Esophagus squamous epithelium (tissue), 4 donors: ENCODE measurements at regions not wholly inside any gene's neighbourhood (a gene's known extent, or its start where the extent isn't known, plus 50 kb on each side); places are given as distances from the start of the nearest gene placed in this dataset.

Experiments used
- POLR2A ChIP-seq, 4 donors: fragments of 450-650 bp; IDR thresholded peaks; one replicate each; pipeline ENCODE4 v1.6.1; 2017; ENCODE audit warnings: antibody characterized with exemption in 4 of 4, mild to moderate bottlenecking in 4 of 4, moderate library complexity in 3 of 4
- TF ChIP-seq, protein P1 (sequence below), 6 experiments: fragments of 450-650 bp in 4 of 6; fragments of 200-600 bp in 2 of 6; sonication (generic) in 2 of 6; IDR thresholded peaks; one replicate each; pipeline ENCODE4 v1.5.1; 2016 to 2019; ENCODE audit warnings: antibody characterized with exemption in 6 of 6, mild to moderate bottlenecking in 4 of 6, moderate library complexity in 4 of 6

DNA sequence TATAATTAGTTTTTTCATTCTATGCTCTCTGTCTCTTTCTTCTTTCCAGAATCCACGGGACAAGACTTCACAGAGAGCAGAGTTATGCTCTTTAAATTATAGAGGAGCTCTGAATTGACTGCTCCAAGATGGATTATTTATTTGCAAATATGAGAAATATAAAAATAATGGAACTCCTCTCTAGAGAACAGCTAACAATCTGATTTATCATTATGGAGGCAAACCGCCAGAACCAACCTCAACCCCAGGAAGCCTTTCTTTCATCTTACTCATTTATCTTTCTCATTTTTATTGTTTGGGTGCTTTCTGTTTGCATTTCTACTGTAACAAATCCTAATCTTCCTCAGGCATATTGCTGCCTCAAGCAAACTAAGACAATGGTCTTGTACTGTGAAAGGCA, 216.5 kb downstream of the C12orf50 start:
- TF ChIP-seq, protein P1, sequence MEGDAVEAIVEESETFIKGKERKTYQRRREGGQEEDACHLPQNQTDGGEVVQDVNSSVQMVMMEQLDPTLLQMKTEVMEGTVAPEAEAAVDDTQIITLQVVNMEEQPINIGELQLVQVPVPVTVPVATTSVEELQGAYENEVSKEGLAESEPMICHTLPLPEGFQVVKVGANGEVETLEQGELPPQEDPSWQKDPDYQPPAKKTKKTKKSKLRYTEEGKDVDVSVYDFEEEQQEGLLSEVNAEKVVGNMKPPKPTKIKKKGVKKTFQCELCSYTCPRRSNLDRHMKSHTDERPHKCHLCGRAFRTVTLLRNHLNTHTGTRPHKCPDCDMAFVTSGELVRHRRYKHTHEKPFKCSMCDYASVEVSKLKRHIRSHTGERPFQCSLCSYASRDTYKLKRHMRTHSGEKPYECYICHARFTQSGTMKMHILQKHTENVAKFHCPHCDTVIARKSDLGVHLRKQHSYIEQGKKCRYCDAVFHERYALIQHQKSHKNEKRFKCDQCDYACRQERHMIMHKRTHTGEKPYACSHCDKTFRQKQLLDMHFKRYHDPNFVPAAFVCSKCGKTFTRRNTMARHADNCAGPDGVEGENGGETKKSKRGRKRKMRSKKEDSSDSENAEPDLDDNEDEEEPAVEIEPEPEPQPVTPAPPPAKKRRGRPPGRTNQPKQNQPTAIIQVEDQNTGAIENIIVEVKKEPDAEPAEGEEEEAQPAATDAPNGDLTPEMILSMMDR (IDR thresholded peaks at IDR 0.05) = no peak
- TF ChIP-seq POLR2A (IDR thresholded peaks at IDR 0.05) = no peak
